H1 (cell line): ENCODE measurements at regions not wholly inside any gene's neighbourhood (a gene's known extent, or its start where the extent isn't known, plus 50 kb on each side); places are given as distances from the start of the nearest gene placed in this dataset.
A peak's percentile ranks its signal among the peaks of the same experiment; 100 is the strongest.

Experiments used
- CTCF ChIA-PET: fragments of 300-600 bp; sonication (Branson Sonifier 250); formaldehyde crosslinking; loops from one replicate; lab custom pipeline; 2021; ENCODE audit not compliant: partially characterized antibody; lab: Charles Lee
- POLR2A ChIA-PET: fragments of 300-600 bp; sonication (Branson Sonifier 250); formaldehyde crosslinking; loops from one replicate; lab custom pipeline; 2021; ENCODE audit warnings: inconsistent platforms; ENCODE audit not compliant: partially characterized antibody; lab: Charles Lee
- DNase-seq, 2 experiments: peaks; one replicate each; pipeline versions ENCODE4 v3.0.0 to v3.0.0-alpha.2; 2010 to 2022; ENCODE audit warnings: low spot score in 2 of 2, low read depth in 1 of 2, mixed read lengths in 1 of 2
- FAIRE-seq: peaks from 2 replicates; lab custom pipeline; 2011; peaks lifted over from hg19 to GRCh38; lab: Jason Lieb, UNC
- H2AFZ ChIP-seq: 2 replicates; pipeline ENCODE4 v1.8.1; 2012; ENCODE audit warnings: low read length, inconsistent platforms
- H2AK5ac ChIP-seq: 2 replicates; pipeline ENCODE4 v1.6.1; 2013; ENCODE audit warnings: low read depth, low read length
- H2BK120ac ChIP-seq: replicated peaks from 2 replicates; pipeline ENCODE3; 2013; ENCODE audit warnings: low read depth, low read length, inconsistent platforms
- H2BK12ac ChIP-seq: 2 replicates; pipeline ENCODE4 v1.6.1; 2013; ENCODE audit warnings: low read depth, low read length
- H2BK15ac ChIP-seq: 2 replicates; pipeline ENCODE4 v1.6.1; 2013; ENCODE audit warnings: low read length
- H2BK20ac ChIP-seq: 2 replicates; pipeline ENCODE4 v1.6.1; 2013; ENCODE audit warnings: low read length
- H2BK5ac ChIP-seq: 2 replicates; pipeline ENCODE4 v1.6.1; 2013; ENCODE audit warnings: low read depth, low read length
- H3K14ac ChIP-seq: 2 replicates; pipeline ENCODE4 v1.6.1; 2013; ENCODE audit warnings: inconsistent platforms; ENCODE audit not compliant: insufficient read length
- H3K18ac ChIP-seq: 2 replicates; pipeline ENCODE4 v1.6.1; 2013; ENCODE audit warnings: low read length; ENCODE audit errors: extremely low read depth
- H3K23ac ChIP-seq: 2 replicates; pipeline ENCODE4 v1.6.1; 2013; ENCODE audit warnings: inconsistent platforms; ENCODE audit not compliant: insufficient read length
- H3K23me2 ChIP-seq: 2 replicates; pipeline ENCODE4 v1.6.1; 2013; ENCODE audit warnings: low read depth, low read length
- H3K27ac ChIP-seq: 2 replicates; pipeline ENCODE4 v1.6.1; 2011; ENCODE audit warnings: low read depth, low read length, inconsistent platforms
- H3K27me3 ChIP-seq, 4 experiments: replicated peaks in 1 of 4; 1 replicate in 1 of 4; 2 replicates in 3 of 4; pipeline versions ENCODE4 v1.6.1 to v1.8.1; 2011 to 2013; ENCODE audit warnings: low read length in 3 of 4, mild to moderate bottlenecking in 3 of 4, inconsistent platforms in 2 of 4, mixed read lengths in 2 of 4, moderate library complexity in 1 of 4; ENCODE audit not compliant: control insufficient read depth in 3 of 4, insufficient read depth in 3 of 4; ENCODE audit errors: extremely low read depth in 1 of 4
- H3K36me3 ChIP-seq, 4 experiments: 2 replicates each; pipeline versions ENCODE4 v1.6.1 to v1.8.1; 2011 to 2013; ENCODE audit warnings: mild to moderate bottlenecking in 4 of 4, low read length in 3 of 4, moderate library complexity in 2 of 4, control low read depth in 1 of 4, inconsistent platforms in 1 of 4; ENCODE audit not compliant: insufficient read depth in 4 of 4, control insufficient read depth in 2 of 4
- H3K4ac ChIP-seq: replicated peaks from 2 replicates; pipeline ENCODE3; 2013; ENCODE audit warnings: low read length, low read depth, mixed read lengths, inconsistent platforms; ENCODE audit not compliant: insufficient read length
- H3K4me1 ChIP-seq, 4 experiments: replicated peaks in 1 of 4; 1 replicate in 1 of 4; 2 replicates in 3 of 4; pipeline versions ENCODE4 v1.6.1 to v1.8.1; 2011 to 2013; ENCODE audit warnings: low read length in 3 of 4, inconsistent platforms in 2 of 4, mixed read lengths in 1 of 4; ENCODE audit not compliant: insufficient read depth in 4 of 4, control insufficient read depth in 3 of 4
- H3K4me2 ChIP-seq, 2 experiments: 2 replicates each; pipeline versions ENCODE4 v1.6.1 to v1.8.1; 2011 to 2013; ENCODE audit warnings: low read depth in 2 of 2, low read length in 2 of 2, control low read depth in 1 of 2, inconsistent platforms in 1 of 2, mild to moderate bottlenecking in 1 of 2; ENCODE audit not compliant: insufficient read depth in 1 of 2
- H3K4me3 ChIP-seq, 4 experiments: fragments of 200-600, 300-600 bp in 1 of 4; sonication (generic), shearing (Covaris generic), sonication (Bioruptor Twin) in 1 of 4; 2 replicates each; pipeline versions ENCODE4 v1.5.1 to v1.8.1; 2011 to 2016; ENCODE audit warnings: low read length in 4 of 4, low read depth in 3 of 4, control low read depth in 2 of 4, inconsistent platforms in 2 of 4, mild to moderate bottlenecking in 2 of 4, mixed read lengths in 1 of 4, moderate library complexity in 1 of 4; ENCODE audit not compliant: insufficient read depth in 2 of 4; ENCODE audit errors: extremely low read depth in 1 of 4
- H3K56ac ChIP-seq: replicated peaks from 2 replicates; pipeline ENCODE3; 2013; ENCODE audit warnings: low read depth, mild to moderate bottlenecking, mixed read lengths, low read length, inconsistent platforms; ENCODE audit not compliant: insufficient read length
- H3K79me1 ChIP-seq: 2 replicates; pipeline ENCODE4 v1.6.1; 2013; ENCODE audit warnings: low read depth, low read length, control low read depth
- H3K79me2 ChIP-seq, 2 experiments: 2 replicates each; pipeline versions ENCODE4 v1.6.1 to v1.8.1; 2012 to 2013; ENCODE audit warnings: low read length in 2 of 2, mild to moderate bottlenecking in 2 of 2, inconsistent platforms in 1 of 2; ENCODE audit not compliant: insufficient read depth in 2 of 2, control insufficient read depth in 1 of 2
- H3K9ac ChIP-seq, 4 experiments: replicated peaks in 1 of 4; 1 replicate in 1 of 4; 2 replicates in 3 of 4; pipeline versions ENCODE4 v1.6.1 to v1.8.1; 2011 to 2013; ENCODE audit warnings: low read depth in 3 of 4, low read length in 3 of 4, control low read depth in 2 of 4, mild to moderate bottlenecking in 2 of 4, moderate library complexity in 2 of 4, inconsistent platforms in 1 of 4; ENCODE audit errors: extremely low read depth in 1 of 4
- H3K9me3 ChIP-seq, 2 experiments: 2 replicates each; pipeline versions ENCODE4 v1.6.1 to v1.8.1; 2012 to 2013; ENCODE audit warnings: mild to moderate bottlenecking in 2 of 2, moderate library complexity in 2 of 2, control low read depth in 1 of 2, inconsistent platforms in 1 of 2, low read depth in 1 of 2, low read length in 1 of 2, mixed read lengths in 1 of 2; ENCODE audit not compliant: insufficient read depth in 2 of 2
- H4K20me1 ChIP-seq, 2 experiments: replicated peaks in 1 of 2; 2 replicates each; pipeline versions ENCODE3 to v1.8.1; 2011 to 2013; ENCODE audit warnings: inconsistent platforms in 2 of 2, low read length in 2 of 2, mild to moderate bottlenecking in 1 of 2; ENCODE audit not compliant: insufficient read depth in 2 of 2, control insufficient read depth in 1 of 2
- H4K5ac ChIP-seq: 2 replicates; pipeline ENCODE4 v1.6.1; 2013; ENCODE audit warnings: low read length, low read depth, mixed read lengths, inconsistent platforms; ENCODE audit not compliant: insufficient read length
- H4K8ac ChIP-seq: 2 replicates; pipeline ENCODE4 v1.8.0; 2013; ENCODE audit warnings: mild to moderate bottlenecking, moderate library complexity, low read length, inconsistent platforms; ENCODE audit not compliant: insufficient read depth; ENCODE audit errors: extremely low read depth
- H4K91ac ChIP-seq: replicated peaks from 2 replicates; pipeline ENCODE3; 2013; ENCODE audit warnings: low read length, mixed read lengths, inconsistent platforms; ENCODE audit not compliant: insufficient read length
- ATF2 ChIP-seq: IDR thresholded peaks from 2 replicates; pipeline ENCODE4 v1.6.1; 2012; ENCODE audit warnings: low read length, inconsistent platforms
- CEBPB ChIP-seq: IDR thresholded peaks from 2 replicates; pipeline ENCODE4 v1.6.1; 2012; ENCODE audit warnings: low read depth, low read length
- EZH2 ChIP-seq: fragments of 200-600 bp; sonication (generic); IDR thresholded peaks from 2 replicates; pipeline ENCODE4 v1.7.1; 2012; ENCODE audit warnings: low read depth, mild to moderate bottlenecking, moderate library complexity, low read length, inconsistent platforms; ENCODE audit not compliant: severe bottlenecking
- GABPA ChIP-seq: IDR thresholded peaks from 2 replicates; pipeline ENCODE4 v1.6.1; 2011; ENCODE audit warnings: mild to moderate bottlenecking, low read length, moderate library complexity, borderline replicate concordance; ENCODE audit not compliant: insufficient read depth
- GTF2F1 ChIP-seq: IDR thresholded peaks from 2 replicates; pipeline ENCODE4 v1.6.1; 2012; ENCODE audit warnings: low read depth, low read length, improper control_type of control experiment, borderline replicate concordance
- HDAC2 ChIP-seq, 2 experiments: fragments of 300-600 bp in 1 of 2; sonication (generic) in 1 of 2; IDR thresholded peaks; 2 replicates each; pipeline ENCODE4 v1.6.1; 2011 to 2012; ENCODE audit warnings: low read depth in 2 of 2, low read length in 2 of 2, mild to moderate bottlenecking in 2 of 2, moderate library complexity in 2 of 2, borderline replicate concordance in 1 of 2, inconsistent platforms in 1 of 2
- MAFK ChIP-seq: IDR thresholded peaks from 2 replicates; pipeline ENCODE4 v1.6.1; 2012; ENCODE audit warnings: low read depth, mild to moderate bottlenecking, improper control_type of control experiment, low read length
- NANOG ChIP-seq: IDR thresholded peaks from 2 replicates; pipeline ENCODE4 v1.6.1; 2011; ENCODE audit warnings: low read length, low read depth, mild to moderate bottlenecking, inconsistent platforms; ENCODE audit not compliant: insufficient read depth, poor library complexity, severe bottlenecking
- POLR2AphosphoS5 ChIP-seq: IDR thresholded peaks from 2 replicates; pipeline ENCODE4 v1.6.1; 2011; ENCODE audit warnings: low read depth, low read length
- TBP ChIP-seq: IDR thresholded peaks from 2 replicates; pipeline ENCODE4 v1.6.1; 2011; ENCODE audit warnings: low read depth, low read length, improper control_type of control experiment
- TCF12 ChIP-seq: IDR thresholded peaks from 2 replicates; pipeline ENCODE4 v1.6.1; 2011; ENCODE audit warnings: low read depth, mild to moderate bottlenecking, low read length
- WGBS, 2 experiments: shearing (Covaris generic) in 1 of 2; methylation state at CpG; one replicate each; pipeline versions ENCODE4 v1.1.6 to v1.1.7; 2013 to 2015; ENCODE audit warnings: low lambda C conversion rate in 2 of 2, mixed read lengths in 2 of 2, inconsistent platforms in 1 of 2, low coverage in 1 of 2, missing lambda C conversion rate in 1 of 2; ENCODE audit not compliant: insufficient replicate concordance in 2 of 2, insufficient coverage in 1 of 2, insufficient read length in 1 of 2; ENCODE audit errors: extremely low coverage in 1 of 2, missing lambda C conversion rate in 1 of 2; 5-methylcytosine and 5-hydroxymethylcytosine counted together

- no peaks in the 10 kb centered on the region for H3K79me2 ChIP-seq
These were observed 97.2 kb upstream of the WDR75 start for GRCh38 chr2:189344043-189344442.

More at GRCh38 chr2:189344043-189344442, 97.2 kb upstream of the WDR75 start:
- Histone ChIP-seq H4K8ac (no peak overlapping the region), H3K27me3 (no peaks in the 10 kb centered on the region), H3K4me2 (no peak overlapping the region), H2AFZ (no peak overlapping the region), H3K4me1 (peaks cover 0 to 2% (median 0%) of the 10 kb centered on the region in 4 experiments; a peak in 1 of 7 replicates), H3K23me2 (no peaks in the 10 kb centered on the region), H2BK20ac (no peak overlapping the region), H2BK120ac (no peak overlapping the region), H3K4ac (no peak overlapping the region), H3K14ac (no peak overlapping the region), H3K23ac (no peak overlapping the region), H3K9me3 (peaks cover 0 to 13% of the 10 kb centered on the region in 2 experiments; a peak in 2 of 4 replicates), H4K20me1 (no peaks in the 10 kb centered on the region), H2BK5ac (no peak overlapping the region), H3K18ac (no peak overlapping the region), H3K79me1 (no peaks in the 10 kb centered on the region), H3K36me3 (no peaks in the 10 kb centered on the region), H2BK15ac (no peak overlapping the region), H3K9ac (no peak overlapping the region), H4K5ac (no peak overlapping the region), H4K91ac (no peak overlapping the region), H2AK5ac (no peak overlapping the region), H3K56ac (no peak overlapping the region), H2BK12ac (no peak overlapping the region), H3K4me3 (no peak overlapping the region), H3K27ac (no peak overlapping the region)
- TF ChIP-seq TBP (no peak), HDAC2 (IDR thresholded peaks at IDR 0.05; ENCODE audit: borderline replicate concordance in 1 of 2, low read depth in 2 of 2, low read length in 2 of 2) (no peak), GTF2F1 (no peak), MAFK (no peak), CEBPB (no peak), GABPA (no peak), ATF2 (no peak), EZH2 (no peak), TCF12 (no peak), POLR2AphosphoS5 (no peak), NANOG (no peak)
- ChIA-PET POLR2A (no interaction called here), CTCF (no interaction called here)
- WGBS, 2 experiments = 91% methylated on average over 2 of the region's 2 CpGs; no CpG with 5 or more reads in 1 of the 2 experiments
- DNase-seq (no peak), FAIRE-seq (peak; percentile 13)
